HG02623 (cell line): ENCODE measurements at regions not wholly inside any gene's neighbourhood (a gene's known extent, or its start where the extent isn't known, plus 50 kb on each side); places are given as distances from the start of the nearest gene placed in this dataset.
"Not testable (repeated sequence)": the region's sequence is repeated elsewhere in the genome, so short reads cannot be mapped to it uniquely, and the experiment has no call there.

ENCODE experiments used
- ATAC-seq: cut with Tn5 transposase; IDR thresholded peaks from one replicate; pipeline ENCODE4 v1.9.1; 2021; ENCODE audit warnings: moderate library complexity; ENCODE audit not compliant: unreplicated experiment

DNA sequence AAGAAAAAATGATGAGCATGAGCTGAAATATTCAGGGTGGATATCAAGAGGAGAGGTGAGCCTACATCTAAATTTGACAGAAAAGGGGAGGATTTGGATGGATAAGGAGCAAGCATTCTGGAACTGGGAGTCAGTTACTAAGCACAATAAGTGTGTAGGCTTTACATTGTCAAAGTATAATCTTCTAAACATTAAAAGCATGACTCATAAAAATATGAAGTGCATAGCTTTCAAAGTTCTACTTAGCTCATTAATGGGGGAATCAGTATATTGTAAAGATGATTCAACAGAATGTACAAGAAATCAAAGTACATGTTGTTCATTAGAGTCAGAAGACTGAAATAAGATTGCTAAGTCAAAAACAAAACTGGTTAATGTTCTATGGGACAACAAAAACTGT is 248.0 kb upstream of the GAS1 start:
- ATAC-seq, result no peak

DNA sequence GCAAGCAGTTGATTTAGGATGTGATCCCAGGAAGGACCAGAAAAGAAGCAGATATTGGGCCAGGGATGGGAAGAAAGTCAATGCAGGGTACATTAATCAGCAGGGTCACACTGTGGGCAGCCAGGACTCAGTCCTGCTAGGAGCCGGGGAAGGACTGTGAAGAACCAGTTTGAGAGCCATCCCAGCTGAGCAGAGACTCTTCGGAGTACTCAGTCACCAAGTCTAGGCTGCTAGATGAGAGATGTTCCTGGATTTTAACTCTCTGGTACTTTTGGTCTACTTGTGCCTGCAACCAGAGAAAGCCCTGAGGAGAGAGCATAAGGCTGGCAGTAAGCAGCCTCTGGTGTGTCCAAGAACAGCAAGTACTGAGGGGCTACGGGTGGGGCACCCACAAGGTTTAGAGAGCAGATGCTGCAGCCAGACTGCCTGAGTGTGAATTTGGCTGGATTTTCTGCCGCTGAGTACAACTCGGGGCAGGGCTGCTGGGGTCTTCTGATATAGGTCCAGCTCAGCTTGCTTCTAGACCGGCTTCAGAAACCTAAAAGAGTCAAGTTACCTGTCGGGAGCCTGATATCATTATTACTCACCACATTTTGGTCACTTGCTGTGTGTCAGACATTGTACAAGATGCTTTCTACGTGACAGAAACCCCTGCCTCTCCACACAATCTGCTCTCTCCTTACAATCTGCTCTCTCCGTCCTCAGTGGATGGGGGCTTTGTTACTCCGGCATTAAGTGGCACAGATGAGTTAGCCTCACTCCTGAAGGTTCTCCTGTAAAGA is 250.2 kb upstream of the GAS1 start:
- ATAC-seq, result no peak

DNA sequence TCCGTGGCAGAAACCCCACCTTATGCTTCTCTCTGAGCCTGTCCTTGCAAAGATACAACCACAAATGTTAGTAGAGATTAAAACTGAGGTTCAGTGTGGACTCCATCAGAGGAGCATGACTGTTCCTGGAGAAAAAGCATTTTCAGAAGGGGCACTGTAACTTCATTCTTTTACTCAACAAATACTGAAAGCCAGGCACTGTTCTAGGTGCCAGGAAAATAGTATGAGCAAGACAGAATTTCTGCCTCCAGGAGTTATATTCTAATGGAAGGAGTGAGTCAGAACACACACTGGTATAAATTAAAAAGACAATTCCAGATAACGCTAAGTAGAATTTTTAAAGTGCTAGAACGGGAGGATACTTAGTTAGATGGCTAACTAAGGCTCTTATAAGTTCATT is 251.4 kb upstream of the GAS1 start:
- no peak for ATAC-seq

DNA sequence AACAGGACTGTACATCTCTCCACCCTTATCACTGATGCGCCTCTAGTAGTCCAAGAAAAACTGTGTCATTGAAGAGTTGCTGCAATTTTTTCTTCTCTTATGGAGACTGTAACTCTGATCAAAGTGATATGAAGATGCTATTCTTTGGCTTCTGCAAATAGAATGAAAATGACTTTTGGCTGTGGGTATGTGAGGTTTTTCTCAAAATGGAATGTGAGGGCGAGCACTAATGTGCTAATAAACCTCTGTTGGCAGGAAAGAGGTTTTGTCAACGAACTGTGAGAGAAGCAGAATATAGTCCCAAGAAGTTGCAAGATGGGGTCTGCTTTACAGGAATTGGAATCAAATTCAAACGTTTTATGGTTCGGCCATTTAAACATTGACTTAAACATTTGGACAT is 252.0 kb upstream of the GAS1 start:
- ATAC-seq, result no peak

DNA sequence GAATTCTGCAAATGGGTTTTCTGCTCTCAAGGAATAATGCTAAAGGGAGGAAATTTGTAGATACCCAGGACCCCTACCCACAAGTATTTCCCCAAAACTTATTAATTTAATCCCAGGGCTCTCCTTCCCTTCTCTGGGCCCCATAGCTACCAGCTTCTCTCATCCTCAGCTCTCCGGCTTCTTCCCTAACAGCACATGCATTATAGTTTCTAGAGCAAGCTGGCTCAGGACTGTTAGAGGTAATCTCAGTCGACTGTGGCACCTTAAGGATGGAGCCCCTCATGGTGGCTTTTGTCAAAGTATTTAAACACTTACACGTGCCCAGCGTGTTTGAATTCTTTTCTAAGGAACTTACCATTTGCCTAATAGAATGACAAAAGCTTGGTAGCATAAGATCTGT is 252.5 kb upstream of the GAS1 start:
- ATAC-seq, result no peak

- ATAC-seq, result no peak
Measured at GRCh38 chr9:87201351-87201751, 254.0 kb upstream of the GAS1 start.

- ATAC-seq, result no peak
Measured at GRCh38 chr9:87206064-87206661, 258.9 kb upstream of the GAS1 start.

DNA sequence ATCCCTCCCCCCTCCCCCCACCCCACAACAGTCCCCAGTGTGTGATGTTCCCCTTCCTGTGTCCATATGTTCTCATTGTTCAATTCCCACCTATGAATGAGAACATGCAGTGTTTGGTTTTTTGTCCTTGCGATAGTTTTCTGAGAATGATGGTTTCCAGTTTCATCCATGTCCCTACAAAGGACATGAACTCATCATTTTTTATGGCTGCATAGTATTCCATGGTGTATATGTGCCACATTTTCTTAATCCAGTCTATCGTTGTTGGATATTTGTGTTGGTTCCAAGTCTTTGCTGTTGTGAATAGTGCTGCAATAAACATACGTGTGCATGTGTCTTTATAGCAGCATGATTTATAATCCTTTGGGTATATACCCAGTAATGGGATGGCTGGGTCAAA is 263.4 kb upstream of the GAS1 start:
- not testable (repeated sequence) for ATAC-seq

GRCh38 chr9:87211669-87212068 is 264.4 kb upstream of the GAS1 start:
- ATAC-seq, result no peak

DNA sequence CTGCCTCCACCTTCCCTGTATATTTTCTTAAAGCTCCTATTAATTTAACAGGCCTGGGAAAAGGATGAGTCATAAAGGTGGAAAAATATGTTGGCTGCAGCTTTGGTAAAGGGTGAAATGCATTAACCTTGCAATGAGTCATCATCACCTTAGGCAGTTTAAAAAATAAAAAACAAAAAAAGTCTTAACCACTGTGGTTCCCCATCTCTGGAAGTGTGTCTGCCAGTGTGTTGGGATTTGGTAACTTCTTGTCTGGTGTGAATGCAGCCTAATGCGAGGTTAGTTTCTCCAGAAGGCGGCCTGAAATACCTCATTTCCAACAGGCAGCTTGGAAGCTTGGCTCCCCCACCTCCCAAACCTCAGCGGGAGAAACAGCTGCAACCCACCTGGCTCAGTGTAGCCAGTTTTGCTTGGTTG is 265.3 kb upstream of the GAS1 start:
- ATAC-seq, result no peak

DNA sequence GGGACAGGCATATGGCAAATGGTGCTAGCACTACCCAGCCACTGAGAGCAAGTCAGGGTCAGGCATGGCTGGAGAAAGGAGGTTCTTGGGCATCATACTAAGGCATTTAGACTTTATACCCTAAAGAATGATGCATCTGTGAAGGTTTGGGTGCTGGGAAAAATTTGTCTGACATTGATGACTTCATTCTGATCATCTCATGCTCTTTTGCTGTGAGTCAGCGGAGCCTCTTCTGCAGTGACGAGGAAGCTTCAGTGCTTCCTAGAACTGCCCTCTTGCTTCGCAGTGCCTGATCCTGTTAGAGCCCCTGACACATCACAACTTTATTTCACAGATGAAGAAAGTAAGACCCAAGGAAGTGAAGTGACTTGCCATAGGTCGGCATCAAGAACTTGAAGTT is 266.6 kb upstream of the GAS1 start:
- no peak for ATAC-seq

DNA sequence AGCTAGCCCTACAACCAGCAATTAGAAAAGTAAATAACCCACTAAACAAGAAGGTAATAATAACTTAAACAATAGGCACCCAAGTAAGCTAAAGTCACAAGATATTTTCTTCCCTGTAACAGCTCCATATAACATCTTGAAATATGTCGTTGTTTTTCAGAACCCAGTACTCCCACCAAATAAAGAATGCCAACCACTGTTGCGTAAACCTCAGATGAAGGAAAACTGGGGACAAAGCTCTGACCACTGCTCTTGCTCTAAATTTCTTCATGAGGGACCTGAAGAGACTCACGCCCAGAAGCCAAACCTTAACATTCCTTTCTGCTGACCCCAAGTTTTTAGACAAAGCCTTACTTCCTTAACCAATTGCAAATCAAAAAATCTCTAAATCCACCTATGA is 267.7 kb upstream of the GAS1 start:
- ATAC-seq, result no peak

- no peak for ATAC-seq
Measured at GRCh38 chr9:87216036-87216435, 268.7 kb upstream of the GAS1 start.

DNA sequence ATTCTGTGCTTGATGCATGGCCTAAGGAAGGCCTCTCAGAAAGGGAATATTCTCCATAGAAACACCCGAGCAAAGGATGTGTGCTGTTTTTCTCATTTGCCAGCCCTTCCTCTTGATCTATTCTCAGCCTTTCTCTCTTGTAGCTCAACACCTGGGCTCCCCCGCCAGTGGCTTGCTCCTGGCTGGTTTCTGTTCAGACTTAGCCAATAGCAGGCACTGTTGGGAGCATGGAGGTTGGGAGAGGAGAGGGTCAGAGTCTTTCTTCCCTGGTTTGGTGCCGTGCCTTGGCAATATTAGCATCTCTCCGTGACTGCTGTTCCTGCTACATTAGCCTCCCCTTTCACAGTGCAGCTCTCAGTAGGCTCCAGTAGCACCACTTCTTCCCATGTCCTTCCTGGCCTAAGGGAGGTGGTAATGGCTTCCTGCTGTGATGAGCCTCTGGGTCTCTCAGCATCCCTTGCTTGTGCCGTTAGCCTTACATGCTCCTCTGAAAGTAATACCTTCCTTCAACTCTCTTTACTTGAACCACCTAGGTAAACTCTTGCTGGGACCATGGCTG is 269.7 kb upstream of the GAS1 start:
- ATAC-seq, result no peak

- no peak for ATAC-seq
Measured at GRCh38 chr9:87223392-87224246, 274.0 kb upstream of the DAPK1 start.

DNA sequence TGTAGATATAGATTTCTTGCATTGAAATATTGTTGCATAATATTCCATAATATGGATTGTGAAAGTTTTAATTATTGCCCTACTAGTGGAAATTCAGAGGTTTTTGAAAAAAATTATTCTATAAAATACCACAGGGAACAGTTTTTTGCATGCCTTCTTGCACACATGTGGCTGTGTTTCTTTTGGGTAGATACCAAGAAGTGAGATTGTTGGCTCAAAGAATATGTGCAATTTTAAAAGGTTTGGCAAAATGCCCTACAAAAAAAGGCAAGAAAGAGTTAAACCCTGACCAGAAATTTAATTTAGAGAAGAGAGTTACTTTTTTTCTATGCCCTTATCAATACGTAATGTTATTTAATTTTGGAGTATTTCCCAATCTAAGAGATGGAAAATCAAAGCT is 270.8 kb upstream of the DAPK1 start:
- no peak for ATAC-seq

GRCh38 chr9:87227456-87227855 is 270.2 kb upstream of the DAPK1 start:
- no peak for ATAC-seq

- no peak for ATAC-seq
Measured at GRCh38 chr9:87229108-87229507, 268.6 kb upstream of the DAPK1 start.

DNA sequence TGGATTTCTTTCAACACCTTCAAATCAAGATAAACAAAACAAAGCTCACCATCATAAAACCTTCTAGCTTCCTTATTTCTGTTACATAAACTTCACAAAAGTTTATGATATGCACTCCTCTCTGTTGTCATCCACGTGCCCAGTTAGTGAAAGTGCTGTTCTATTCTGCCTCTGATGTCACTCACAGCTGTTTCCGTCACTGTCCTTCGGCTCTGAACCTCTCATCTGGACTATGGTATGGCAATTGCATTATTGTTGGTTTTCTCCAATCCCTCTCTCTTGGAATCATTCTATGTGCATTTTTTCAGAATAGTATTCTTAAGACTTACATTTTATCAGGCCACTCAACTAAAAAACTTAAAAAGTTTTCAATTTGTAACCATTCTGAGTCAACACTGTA is 264.2 kb upstream of the DAPK1 start:
- ATAC-seq, result no peak

- no peak for ATAC-seq
Measured at GRCh38 chr9:87233899-87234455, 263.7 kb upstream of the DAPK1 start.

GRCh38 chr9:87234854-87235253 is 262.8 kb upstream of the DAPK1 start:
- no peak for ATAC-seq
